IPS-15b (cell line): ENCODE measurements at regions not wholly inside any gene's neighbourhood (a gene's known extent, or its start where the extent isn't known, plus 50 kb on each side); places are given as distances from the start of the nearest gene placed in this dataset.

Experiments
- H3K27me3 ChIP-seq: one replicate; pipeline ENCODE4 v1.6.1; 2013; ENCODE audit warnings: low read length; ENCODE audit not compliant: control insufficient read depth, insufficient read depth
- H3K36me3 ChIP-seq: one replicate; pipeline ENCODE4 v1.6.1; 2013; ENCODE audit warnings: low read length; ENCODE audit not compliant: control insufficient read depth, insufficient read depth
- H3K4me1 ChIP-seq: one replicate; pipeline ENCODE4 v1.6.1; 2013; ENCODE audit warnings: mild to moderate bottlenecking, low read length; ENCODE audit not compliant: control insufficient read depth, insufficient read depth
- H3K4me3 ChIP-seq: one replicate; pipeline ENCODE4 v1.5.1; 2013; ENCODE audit warnings: low read depth, low read length
- H3K9ac ChIP-seq: one replicate; pipeline ENCODE4 v1.6.1; 2013; ENCODE audit warnings: low read depth, mild to moderate bottlenecking, low read length
- H3K9me3 ChIP-seq: one replicate; pipeline ENCODE4 v1.6.1; 2013; ENCODE audit warnings: mild to moderate bottlenecking, low read length; ENCODE audit not compliant: control insufficient read depth, insufficient read depth

- no peaks in the 10 kb centered on the region for H3K27me3 ChIP-seq
- no peak overlapping the region for H3K9ac ChIP-seq
- H3K4me3 ChIP-seq: no peak overlapping the region
- H3K4me1 ChIP-seq: peaks cover 4% of the 10 kb centered on the region
- H3K36me3 ChIP-seq: no peaks in the 10 kb centered on the region
- H3K9me3 ChIP-seq: no peaks in the 10 kb centered on the region
These were observed 369.0 kb downstream of the ARHGEF28 start for GRCh38 chr5:73994963-73995362.
